H9 (cell line): ENCODE measurements at regions not wholly inside any gene's neighbourhood (a gene's known extent, or its start where the extent isn't known, plus 50 kb on each side); places are given as distances from the start of the nearest gene placed in this dataset.

ENCODE experiments used
- DNase-seq: peaks from one replicate; pipeline ENCODE4 v3.0.0-alpha.2; 2017
- H2AFZ ChIP-seq: one replicate; pipeline ENCODE4 v1.6.1; 2013; ENCODE audit warnings: mild to moderate bottlenecking, low read length, control low read depth, moderate library complexity
- H2AK5ac ChIP-seq: 2 replicates; pipeline ENCODE4 v1.6.1; 2013; ENCODE audit warnings: low read length, control low read depth, mixed read lengths; ENCODE audit not compliant: insufficient read length
- H2BK120ac ChIP-seq: one replicate; pipeline ENCODE4 v1.6.1; 2013; ENCODE audit warnings: low read depth, mild to moderate bottlenecking, low read length, control low read depth, inconsistent platforms; ENCODE audit not compliant: poor library complexity, severe bottlenecking
- H2BK12ac ChIP-seq: 2 replicates; pipeline ENCODE4 v1.6.1; 2013; ENCODE audit warnings: low read length, control low read depth, mixed read lengths, low read depth; ENCODE audit not compliant: insufficient read length
- H2BK15ac ChIP-seq: 2 replicates; pipeline ENCODE4 v1.6.1; 2013; ENCODE audit warnings: low read depth, low read length, control low read depth
- H2BK20ac ChIP-seq: one replicate; pipeline ENCODE4 v1.6.1; 2013; ENCODE audit warnings: low read depth, mild to moderate bottlenecking, low read length, control low read depth, inconsistent platforms; ENCODE audit not compliant: poor library complexity, severe bottlenecking
- H2BK5ac ChIP-seq: 2 replicates; pipeline ENCODE4 v1.6.1; 2013; ENCODE audit warnings: low read length, control low read depth, mixed read lengths; ENCODE audit not compliant: insufficient read length
- H3K14ac ChIP-seq: 2 replicates; pipeline ENCODE4 v1.6.1; 2013; ENCODE audit warnings: low read length, control low read depth; ENCODE audit not compliant: insufficient read depth
- H3K18ac ChIP-seq: 2 replicates; pipeline ENCODE4 v1.6.1; 2013; ENCODE audit warnings: low read depth, mild to moderate bottlenecking, mixed read lengths, low read length, control low read depth; ENCODE audit not compliant: insufficient read length
- H3K23ac ChIP-seq: 2 replicates; pipeline ENCODE4 v1.6.1; 2013; ENCODE audit warnings: low read length, control low read depth, mixed read lengths, low read depth; ENCODE audit not compliant: insufficient read length
- H3K23me2 ChIP-seq: 2 replicates; pipeline ENCODE4 v1.6.1; 2013; ENCODE audit warnings: low read depth, mild to moderate bottlenecking, mixed read lengths, low read length, control low read depth; ENCODE audit not compliant: insufficient read length, poor library complexity, severe bottlenecking
- H3K27ac ChIP-seq: 2 replicates; pipeline ENCODE4 v1.5.1; 2013; ENCODE audit warnings: low read length, control low read depth, mixed read lengths, low read depth; ENCODE audit not compliant: insufficient read length
- H3K27me3 ChIP-seq: 2 replicates; pipeline ENCODE4 v1.6.1; 2013; ENCODE audit warnings: low read length, control low read depth, inconsistent platforms; ENCODE audit not compliant: insufficient read depth
- H3K4ac ChIP-seq: 2 replicates; pipeline ENCODE4 v1.6.1; 2013; ENCODE audit warnings: low read depth, mild to moderate bottlenecking, control low read depth, inconsistent platforms, low read length, moderate library complexity
- H3K4me1 ChIP-seq: 2 replicates; pipeline ENCODE4 v1.6.1; 2013; ENCODE audit warnings: low read length, control low read depth, inconsistent platforms; ENCODE audit not compliant: insufficient read depth
- H3K4me2 ChIP-seq: 2 replicates; pipeline ENCODE4 v1.6.1; 2013; ENCODE audit warnings: low read length, control low read depth, mixed read lengths; ENCODE audit not compliant: insufficient read length, insufficient read depth
- H3K56ac ChIP-seq: 2 replicates; pipeline ENCODE4 v1.6.1; 2013; ENCODE audit warnings: low read depth, mild to moderate bottlenecking, mixed read lengths, low read length, control low read depth; ENCODE audit not compliant: insufficient read length
- H3K79me1 ChIP-seq: 2 replicates; pipeline ENCODE4 v1.6.1; 2013; ENCODE audit warnings: low read depth, mild to moderate bottlenecking, moderate library complexity, low read length, control low read depth, inconsistent platforms; ENCODE audit not compliant: insufficient read depth, poor library complexity, severe bottlenecking
- H3K79me2 ChIP-seq: 2 replicates; pipeline ENCODE4 v1.6.1; 2013; ENCODE audit warnings: low read length, control low read depth, inconsistent platforms; ENCODE audit not compliant: insufficient read depth
- H3K9ac ChIP-seq: 2 replicates; pipeline ENCODE4 v1.6.1; 2013; ENCODE audit warnings: low read length, control low read depth, mixed read lengths; ENCODE audit not compliant: insufficient read length; ENCODE audit errors: extremely low read depth
- H3K9me3 ChIP-seq: one replicate; pipeline ENCODE4 v1.6.1; 2013; ENCODE audit warnings: low read depth, low read length, inconsistent platforms; ENCODE audit not compliant: control insufficient read depth
- H3T11ph ChIP-seq: one replicate; pipeline ENCODE4 v1.6.1; 2013; ENCODE audit warnings: mild to moderate bottlenecking, low read length, control low read depth, inconsistent platforms
- H4K20me1 ChIP-seq: one replicate; pipeline ENCODE4 v1.6.1; 2013; ENCODE audit not compliant: control insufficient read depth, insufficient read length, insufficient read depth
- H4K5ac ChIP-seq: 2 replicates; pipeline ENCODE4 v1.6.1; 2013; ENCODE audit warnings: low read depth, mild to moderate bottlenecking, mixed read lengths, low read length, control low read depth; ENCODE audit not compliant: insufficient read length
- H4K8ac ChIP-seq: replicated peaks from 2 replicates; pipeline ENCODE4 v1.6.1; 2013; ENCODE audit warnings: low read length, control low read depth, mixed read lengths, low read depth; ENCODE audit not compliant: insufficient read length
- H4K91ac ChIP-seq: 2 replicates; pipeline ENCODE4 v1.6.1; 2013; ENCODE audit warnings: low read depth, mild to moderate bottlenecking, moderate library complexity, mixed read lengths, low read length, control low read depth; ENCODE audit not compliant: insufficient read length
- H3K27ac Mint-ChIP-seq, 3 experiments: 2 replicates in 2 of 3; 3 replicates in 1 of 3; pipeline ENCODE4 v1.8.0; 2020 to 2021; ENCODE audit warnings: mixed read lengths in 3 of 3, mild to moderate bottlenecking in 1 of 3, moderate library complexity in 1 of 3
- H3K27me3 Mint-ChIP-seq: 2 replicates; pipeline ENCODE4 v1.8.0; 2021; ENCODE audit warnings: low read depth, mild to moderate bottlenecking, moderate library complexity, mixed read lengths
- H3K36me3 Mint-ChIP-seq, 3 experiments: 2 replicates in 2 of 3; 3 replicates in 1 of 3; pipeline ENCODE4 v1.8.0; 2020 to 2021; ENCODE audit warnings: low read depth in 3 of 3, mixed read lengths in 3 of 3; ENCODE audit not compliant: insufficient read depth in 1 of 3
- H3K4me1 Mint-ChIP-seq, 2 experiments: 2 replicates each; pipeline ENCODE4 v1.8.0; 2020; ENCODE audit warnings: mixed read lengths in 2 of 2
- H3K4me3 Mint-ChIP-seq, 2 experiments: 2 replicates in 1 of 2; 3 replicates in 1 of 2; pipeline ENCODE4 v1.8.0; 2020 to 2021; ENCODE audit warnings: mild to moderate bottlenecking in 2 of 2, mixed read lengths in 2 of 2, moderate library complexity in 1 of 2
- H3K9me3 Mint-ChIP-seq, 2 experiments: 2 replicates in 1 of 2; 3 replicates in 1 of 2; pipeline ENCODE4 v1.8.0; 2020; ENCODE audit warnings: mild to moderate bottlenecking in 2 of 2, mixed read lengths in 2 of 2, moderate library complexity in 1 of 2
- CTCF ChIP-seq: fragments of 200-600 bp; sonication (generic); conservative IDR thresholded peaks from 3 replicates; pipeline ENCODE4 v1.8.0; 2021; ENCODE audit warnings: antibody characterized with exemption, mild to moderate bottlenecking

- Histone ChIP-seq H4K5ac (no peak overlapping the region), H3K27ac (no peak overlapping the region), H3K9me3 (no peaks in the 10 kb centered on the region), H3K18ac (no peak overlapping the region), H2BK15ac (no peak overlapping the region), H4K8ac (no peak overlapping the region), H3K79me1 (no peaks in the 10 kb centered on the region), H3K4me2 (no peak overlapping the region), H3K27me3 (no peaks in the 10 kb centered on the region), H3K56ac (no peak overlapping the region), H2AK5ac (no peak overlapping the region), H3K23ac (no peak overlapping the region), H4K91ac (no peak overlapping the region), H3T11ph (no peak overlapping the region), H2AFZ (no peak overlapping the region), H3K4me1 (no peaks in the 10 kb centered on the region), H3K14ac (no peak overlapping the region), H3K9ac (no peak overlapping the region), H3K4ac (no peak overlapping the region), H3K23me2 (no peaks in the 10 kb centered on the region), H2BK12ac (no peak overlapping the region), H2BK5ac (no peak overlapping the region), H3K79me2 (no peaks in the 10 kb centered on the region), H4K20me1 (no peaks in the 10 kb centered on the region), H2BK20ac (no peak overlapping the region), H2BK120ac (no peak overlapping the region)
- no peaks in the 10 kb centered on the region for H3K36me3 Mint-ChIP-seq
- no peak overlapping the region for H3K4me3 Mint-ChIP-seq
- H3K27ac Mint-ChIP-seq, result no peak overlapping the region
- 0 out of 4 replicates have a peak, but pooled peaks cover 0 to 4% of the 10 kb centered on the region in 2 experiments for H3K4me1 Mint-ChIP-seq
- H3K27me3 Mint-ChIP-seq, result no peaks in the 10 kb centered on the region
- no peaks in the 10 kb centered on the region for H3K9me3 Mint-ChIP-seq
- no peak for TF ChIP-seq CTCF
- no peak for DNase-seq
Observed at GRCh38 chr11:107184986-107185385, 166.7 kb upstream of the GUCY1A2 start.
